IPS-NIHi7 (cell line): ENCODE measurements at regions not wholly inside any gene's neighbourhood (a gene's known extent, or its start where the extent isn't known, plus 50 kb on each side); places are given as distances from the start of the nearest gene placed in this dataset.
"Not testable (repeated sequence)": the region's sequence is repeated elsewhere in the genome, so short reads cannot be mapped to it uniquely, and the experiment has no call there.

Experiments
- DNase-seq: peaks from one replicate; pipeline ENCODE4 v3.0.0; 2012; ENCODE audit warnings: mixed read lengths; ENCODE audit errors: extremely low spot score

GRCh38 chr2:9708683-9709538 lies 78.1 kb upstream of the YWHAQ start:
- no peak for DNase-seq

- DNase-seq, result no peak
Observed at GRCh38 chr2:9709539-9710285, 78.9 kb upstream of the YWHAQ start.

GRCh38 chr2:9710311-9710710 lies 79.5 kb upstream of the YWHAQ start:
- no peak for DNase-seq

GRCh38 chr2:9712263-9712662 lies 81.5 kb upstream of the YWHAQ start:
- DNase-seq, result no peak

GRCh38 chr2:9714630-9715214 lies 83.9 kb upstream of the YWHAQ start:
- DNase-seq, result no peak

- no peak for DNase-seq
Observed at GRCh38 chr2:9715238-9715637, 84.4 kb upstream of the YWHAQ start.

- no peak for DNase-seq
Observed at GRCh38 chr2:9717886-9718451, 87.2 kb upstream of the YWHAQ start.

- no peak for DNase-seq
Observed at GRCh38 chr2:9720352-9721093, 89.7 kb upstream of the YWHAQ start.

GRCh38 chr2:9721344-9721743 lies 90.5 kb upstream of the YWHAQ start:
- no peak for DNase-seq

GRCh38 chr2:9722451-9722850 lies 91.7 kb upstream of the YWHAQ start:
- DNase-seq, result no peak

- DNase-seq, result no peak
Observed at GRCh38 chr2:9724565-9724964, 93.8 kb upstream of the YWHAQ start.

- DNase-seq, result no peak
Observed at GRCh38 chr2:9725106-9725505, 94.3 kb upstream of the YWHAQ start.

GRCh38 chr2:9726016-9726415 lies 95.2 kb upstream of the YWHAQ start:
- not testable (repeated sequence) for DNase-seq

GRCh38 chr2:9730523-9730922 lies 99.7 kb upstream of the YWHAQ start:
- not testable (repeated sequence) for DNase-seq

- DNase-seq, result no peak
Observed at GRCh38 chr2:9732824-9733223, 102.0 kb upstream of the YWHAQ start.

GRCh38 chr2:9734308-9734707 lies 103.5 kb upstream of the YWHAQ start:
- DNase-seq, result no peak

- DNase-seq, result no peak
Observed at GRCh38 chr2:9735335-9735734, 104.5 kb upstream of the YWHAQ start.

GRCh38 chr2:9736021-9736420 lies 105.2 kb upstream of the YWHAQ start:
- no peak for DNase-seq

- peak; percentile 77 for DNase-seq
Observed at GRCh38 chr2:9737053-9737875, 106.0 kb upstream of the TAF1B start.

GRCh38 chr2:9738062-9738461 lies 105.2 kb upstream of the TAF1B start:
- DNase-seq, result no peak
